IMR-90 (cell line): ENCODE measurements at regions not wholly inside any gene's neighbourhood (a gene's known extent, or its start where the extent isn't known, plus 50 kb on each side); places are given as distances from the start of the nearest gene placed in this dataset.
"Not testable (repeated sequence)": the region's sequence is repeated elsewhere in the genome, so short reads cannot be mapped to it uniquely, and the experiment has no call there.

Experiments used
- ATAC-seq: fragments of 200-7000 bp; cut with Tn5 transposase; 2 replicates; pipeline ENCODE4 v1.9.1; 2020; ENCODE audit warnings: low read depth, mild to moderate bottlenecking, moderate library complexity
- BruUV-seq: library from RNA; stranded (reverse); fragments of 400-500 nt; replicated peaks from 2 replicates; lab custom pipeline; 2021; lab: Mats Ljungman, UMichigan
- CTCF ChIA-PET: fragments of 300-600 bp; formaldehyde crosslinking; extraction: SDS; loops from one replicate; lab custom pipeline; 2021; ENCODE audit warnings: antibody characterized with exemption; lab: Yijun Ruan, JAX
- POLR2A ChIA-PET: fragments of 300-600 bp; sonication (Branson Sonifier 250); formaldehyde crosslinking; loops from one replicate; lab custom pipeline; 2022; ENCODE audit warnings: antibody characterized with exemption; ENCODE audit not compliant: unreplicated experiment; lab: Charles Lee
- DNase-seq: peaks from one replicate; pipeline ENCODE4 v3.0.0; 2013
- H2AFZ ChIP-seq: replicated peaks from 2 replicates; pipeline ENCODE3; 2013; ENCODE audit warnings: low read length, mild to moderate bottlenecking; ENCODE audit not compliant: poor library complexity
- H2AK5ac ChIP-seq: 2 replicates; pipeline ENCODE4 v1.6.1; 2013; ENCODE audit warnings: low read depth, low read length, inconsistent platforms
- H2AK9ac ChIP-seq: replicated peaks from 2 replicates; pipeline ENCODE3; 2013; ENCODE audit warnings: mild to moderate bottlenecking, low read depth, low read length, moderate library complexity; ENCODE audit not compliant: poor library complexity
- H2BK120ac ChIP-seq: 2 replicates; pipeline ENCODE4 v1.6.1; 2013; ENCODE audit warnings: low read depth, low read length, inconsistent platforms
- H2BK15ac ChIP-seq: 3 replicates; pipeline ENCODE4 v1.6.1; 2013; ENCODE audit warnings: low read depth, low read length, inconsistent platforms
- H2BK20ac ChIP-seq: 2 replicates; pipeline ENCODE4 v1.6.1; 2013; ENCODE audit warnings: low read depth, mild to moderate bottlenecking, inconsistent platforms, low read length, moderate library complexity
- H2BK5ac ChIP-seq: 2 replicates; pipeline ENCODE4 v1.6.1; 2013; ENCODE audit warnings: mild to moderate bottlenecking, low read depth, low read length, inconsistent platforms; ENCODE audit not compliant: poor library complexity, severe bottlenecking
- H3K14ac ChIP-seq: replicated peaks from 2 replicates; pipeline ENCODE4 v1.6.1; 2013; ENCODE audit warnings: low read depth, low read length, inconsistent platforms
- H3K18ac ChIP-seq: 2 replicates; pipeline ENCODE4 v1.6.1; 2013; ENCODE audit warnings: low read depth, low read length, control low read depth
- H3K23ac ChIP-seq: 2 replicates; pipeline ENCODE4 v1.6.1; 2013; ENCODE audit warnings: low read depth, low read length, inconsistent platforms
- H3K27ac ChIP-seq: 2 replicates; pipeline ENCODE4 v1.5.1; 2013; ENCODE audit warnings: mild to moderate bottlenecking, control low read depth, low read length; ENCODE audit not compliant: insufficient read depth
- H3K27me3 ChIP-seq: 2 replicates; pipeline ENCODE4 v1.6.1; 2013; ENCODE audit warnings: low read length; ENCODE audit not compliant: control insufficient read depth, insufficient read depth
- H3K36me3 ChIP-seq: 2 replicates; pipeline ENCODE4 v1.6.1; 2013; ENCODE audit warnings: low read length, mixed read lengths; ENCODE audit not compliant: control insufficient read depth, insufficient read depth
- H3K4ac ChIP-seq: 2 replicates; pipeline ENCODE4 v1.6.1; 2013; ENCODE audit warnings: low read depth, low read length, inconsistent platforms
- H3K4me1 ChIP-seq: 2 replicates; pipeline ENCODE4 v1.6.1; 2013; ENCODE audit warnings: low read length, mixed read lengths; ENCODE audit not compliant: control insufficient read depth, insufficient read depth
- H3K4me2 ChIP-seq: 2 replicates; pipeline ENCODE4 v1.6.1; 2013; ENCODE audit warnings: low read depth, mild to moderate bottlenecking, control low read depth, low read length, moderate library complexity
- H3K4me3 ChIP-seq: 2 replicates; pipeline ENCODE4 v1.5.1; 2013; ENCODE audit warnings: low read depth, mild to moderate bottlenecking, control low read depth, low read length, moderate library complexity; ENCODE audit not compliant: insufficient read depth
- H3K56ac ChIP-seq: 2 replicates; pipeline ENCODE4 v1.6.1; 2013; ENCODE audit warnings: low read length, inconsistent platforms; ENCODE audit not compliant: insufficient read depth; ENCODE audit errors: extremely low read depth
- H3K79me1 ChIP-seq, 2 experiments: 2 replicates each; pipeline ENCODE4 v1.6.1; 2013; ENCODE audit warnings: low read length in 2 of 2, inconsistent platforms in 1 of 2, low read depth in 1 of 2
- H3K9ac ChIP-seq: 2 replicates; pipeline ENCODE4 v1.6.1; 2013; ENCODE audit warnings: low read depth, low read length, control low read depth
- H3K9me1 ChIP-seq: 2 replicates; pipeline ENCODE4 v1.6.1; 2013; ENCODE audit warnings: low read length, inconsistent platforms; ENCODE audit not compliant: insufficient read depth
- H3K9me3 ChIP-seq: 2 replicates; pipeline ENCODE4 v1.6.1; 2013; ENCODE audit warnings: low read length; ENCODE audit not compliant: control insufficient read depth, insufficient read depth
- H4K20me1 ChIP-seq: 2 replicates; pipeline ENCODE4 v1.6.1; 2013; ENCODE audit warnings: low read length, inconsistent platforms; ENCODE audit not compliant: insufficient read depth
- H4K5ac ChIP-seq: 2 replicates; pipeline ENCODE4 v1.6.1; 2013; ENCODE audit warnings: mild to moderate bottlenecking, low read depth, low read length, control low read depth
- H4K8ac ChIP-seq, 2 experiments: 2 replicates each; pipeline ENCODE4 v1.6.1; 2013; ENCODE audit warnings: low read depth in 2 of 2, low read length in 2 of 2, control low read depth in 1 of 2, inconsistent platforms in 1 of 2
- H4K91ac ChIP-seq: 2 replicates; pipeline ENCODE4 v1.6.1; 2013; ENCODE audit warnings: low read depth, low read length, inconsistent platforms; ENCODE audit not compliant: insufficient read depth
- NFE2L2 ChIP-seq: fragments of 150-350 bp; IDR thresholded peaks from 2 replicates; pipeline ENCODE4 v1.6.1; 2016; ENCODE audit warnings: low read depth, mild to moderate bottlenecking, low read length
- RCOR1 ChIP-seq: IDR thresholded peaks from 2 replicates; pipeline ENCODE4 v1.6.1; 2012; ENCODE audit warnings: mild to moderate bottlenecking, low read length, improper control_type of control experiment; ENCODE audit not compliant: insufficient replicate concordance
- SMC3 ChIP-seq: fragments of 150-350 bp; IDR thresholded peaks from 2 replicates; pipeline ENCODE4 v1.6.1; 2016; ENCODE audit warnings: low read depth, mild to moderate bottlenecking, antibody characterized with exemption, low read length, moderate library complexity
- WGBS, 2 experiments: methylation state at CpG; one replicate each; pipeline versions ENCODE4 v1.1.5 to v1.1.7; 2013; ENCODE audit warnings: missing lambda C conversion rate in 2 of 2; ENCODE audit not compliant: insufficient read length in 1 of 2; ENCODE audit errors: extremely low coverage in 2 of 2; 5-methylcytosine and 5-hydroxymethylcytosine counted together
- dilution Hi-C: fragments of 300-500 bp; cut with HindIII; formaldehyde crosslinking; loops from one replicate; pipeline ENCODE4 v1.14.3; 2018; ENCODE audit warnings: low sequenced_read_pairs; ENCODE audit not compliant: unreplicated experiment
- in situ Hi-C: fragments of 300-500 bp; cut with MboI; formaldehyde crosslinking; loops from 3 replicates; pipeline ENCODE4 v1.14.3; 2019; ENCODE audit warnings: low sequenced_read_pairs, inconsistent platforms, mixed read lengths
- intact Hi-C: fragments of 100-400 bp; cut with micrococcal nuclease; formaldehyde crosslinking; loops from 2 replicates; pipeline ENCODE4 v1.10.0; 2022

- intact Hi-C loops: no loop called here
- H2BK5ac ChIP-seq: no peak overlapping the region
- H2AK9ac ChIP-seq: no peak overlapping the region
- no peak overlapping the region for H3K23ac ChIP-seq
- no peak overlapping the region for H4K91ac ChIP-seq
- no peaks in the 10 kb centered on the region for H3K4me1 ChIP-seq
- no peak overlapping the region for H3K18ac ChIP-seq
- no peak for TF ChIP-seq SMC3
- TF ChIP-seq RCOR1: no peak
- no peak for TF ChIP-seq NFE2L2
- no peak for DNase-seq
- H2AK5ac ChIP-seq: no peak overlapping the region
- peaks cover 10% of the 10 kb centered on the region for H3K9me3 ChIP-seq
- no peaks in the 10 kb centered on the region for H3K79me1 ChIP-seq
- H3K9ac ChIP-seq: no peak overlapping the region
- H2BK20ac ChIP-seq: no peak overlapping the region
- no peaks in the 10 kb centered on the region for H3K27me3 ChIP-seq
- no peak overlapping the region for H3K27ac ChIP-seq
- H3K9me1 ChIP-seq: no peaks in the 10 kb centered on the region
- H3K4me3 ChIP-seq: no peak overlapping the region
- POLR2A ChIA-PET: no interaction called here
- no peak overlapping the region for H3K4ac ChIP-seq
- no TSS peak for BruUV-seq
- no peak overlapping the region for H2AFZ ChIP-seq
- H2BK15ac ChIP-seq: no peak overlapping the region
- no peaks in the 10 kb centered on the region for H4K20me1 ChIP-seq
- no peak for ATAC-seq
- H3K36me3 ChIP-seq: no peaks in the 10 kb centered on the region
- H3K14ac ChIP-seq: no peak overlapping the region
- H3K4me2 ChIP-seq: no peak overlapping the region
- no peak overlapping the region for H4K8ac ChIP-seq
- H2BK120ac ChIP-seq: no peak overlapping the region
- in situ Hi-C loops: no loop called here
- no peak overlapping the region for H4K5ac ChIP-seq
- CTCF ChIA-PET: no interaction called here
- no peak overlapping the region for H3K56ac ChIP-seq
- dilution Hi-C loops: no loop called here
These were observed 64.1 kb upstream of the CLVS2 start for GRCh38 chr6:122931916-122932315.

- H3K23ac ChIP-seq, H2BK120ac ChIP-seq, H3K27me3 ChIP-seq, intact Hi-C loops, H3K9ac ChIP-seq, H2AFZ ChIP-seq, H3K9me1 ChIP-seq, H3K14ac ChIP-seq, BruUV-seq, H2BK15ac ChIP-seq, H3K4me2 ChIP-seq, H3K18ac ChIP-seq, H2AK5ac ChIP-seq, in situ Hi-C loops, H4K20me1 ChIP-seq, ATAC-seq, H2BK20ac ChIP-seq, H3K27ac ChIP-seq, H4K91ac ChIP-seq, POLR2A ChIA-PET, H3K4ac ChIP-seq, H3K4me1 ChIP-seq, H4K8ac ChIP-seq, H2AK9ac ChIP-seq, H3K4me3 ChIP-seq, H2BK5ac ChIP-seq, H3K36me3 ChIP-seq, H3K79me1 ChIP-seq, CTCF ChIA-PET, H3K9me3 ChIP-seq, H3K56ac ChIP-seq, DNase-seq, dilution Hi-C loops, H4K5ac ChIP-seq: not testable (repeated sequence)
- WGBS, 2 experiments: no CpG with 5 or more reads among the region's 6 CpGs
These were observed 51.1 kb upstream of the CLVS2 start for GRCh38 chr6:122944936-122945335.
